ENCODE measurements at regions not wholly inside any gene's neighbourhood (a gene's known extent, or its start where the extent isn't known, plus 50 kb on each side); places are given as distances from the start of the nearest gene placed in this dataset.

GRCh38 chrX:5791721-5792120 lies 436.9 kb downstream of the NLGN4X start:
- no peak for TF ChIP-seq CTCF (IDR thresholded peaks at IDR 0.05; ENCODE audit: insufficient read depth, low read length, poor library complexity, severe bottlenecking)
- Histone ChIP-seq H3K36me3 (ENCODE audit: control insufficient read depth, insufficient read depth, low read length) (no peaks in the 10 kb centered on the region), H3K4me3 (replicated peaks; ENCODE audit: low read depth, low read length) (no peak overlapping the region), H3K27me3 (replicated peaks; ENCODE audit: control insufficient read depth, insufficient read depth, low read length) (no peaks in the 10 kb centered on the region)
- DNase-seq (ENCODE audit: extremely low read depth, insufficient read length): no peak

DNA sequence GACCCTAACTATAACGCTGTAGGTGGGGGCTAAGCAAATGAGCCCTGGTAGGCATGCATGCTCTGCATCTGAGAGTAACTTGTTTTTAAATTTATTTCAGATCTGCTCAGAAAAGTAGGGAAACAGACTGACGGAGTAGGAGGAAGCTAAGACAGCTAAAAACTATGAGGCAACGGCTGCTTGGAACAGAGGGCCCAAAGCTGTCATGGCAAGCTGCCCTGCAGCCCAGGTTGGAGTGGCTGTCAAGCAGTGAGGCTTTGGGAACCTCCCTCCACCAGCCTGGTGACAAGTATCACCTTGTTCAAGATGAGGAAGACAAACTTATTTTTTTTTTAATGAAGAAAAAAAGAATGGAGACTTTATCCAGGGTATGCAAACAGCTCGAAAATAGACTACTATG lies 439.8 kb downstream of the NLGN4X start:
- Histone ChIP-seq H3K4me3 (replicated peaks; ENCODE audit: low read depth, low read length) (no peak overlapping the region), H3K27me3 (replicated peaks; ENCODE audit: control insufficient read depth, insufficient read depth, low read length) (no peaks in the 10 kb centered on the region), H3K36me3 (ENCODE audit: control insufficient read depth, insufficient read depth, low read length) (no peaks in the 10 kb centered on the region)
- TF ChIP-seq CTCF (IDR thresholded peaks at IDR 0.05; ENCODE audit: insufficient read depth, low read length, poor library complexity, severe bottlenecking): no peak
- no peak for DNase-seq (ENCODE audit: extremely low read depth, insufficient read length)

GRCh38 chrX:5780821-5781220 lies 447.8 kb downstream of the NLGN4X start:
- Histone ChIP-seq H3K27me3 (replicated peaks; ENCODE audit: control insufficient read depth, insufficient read depth, low read length) (no peaks in the 10 kb centered on the region), H3K4me3 (replicated peaks; ENCODE audit: low read depth, low read length) (no peak overlapping the region), H3K36me3 (ENCODE audit: control insufficient read depth, insufficient read depth, low read length) (no peaks in the 10 kb centered on the region)
- DNase-seq (ENCODE audit: extremely low read depth, insufficient read length): no peak
- no peak for TF ChIP-seq CTCF (IDR thresholded peaks at IDR 0.05; ENCODE audit: insufficient read depth, low read length, poor library complexity, severe bottlenecking)

DNA sequence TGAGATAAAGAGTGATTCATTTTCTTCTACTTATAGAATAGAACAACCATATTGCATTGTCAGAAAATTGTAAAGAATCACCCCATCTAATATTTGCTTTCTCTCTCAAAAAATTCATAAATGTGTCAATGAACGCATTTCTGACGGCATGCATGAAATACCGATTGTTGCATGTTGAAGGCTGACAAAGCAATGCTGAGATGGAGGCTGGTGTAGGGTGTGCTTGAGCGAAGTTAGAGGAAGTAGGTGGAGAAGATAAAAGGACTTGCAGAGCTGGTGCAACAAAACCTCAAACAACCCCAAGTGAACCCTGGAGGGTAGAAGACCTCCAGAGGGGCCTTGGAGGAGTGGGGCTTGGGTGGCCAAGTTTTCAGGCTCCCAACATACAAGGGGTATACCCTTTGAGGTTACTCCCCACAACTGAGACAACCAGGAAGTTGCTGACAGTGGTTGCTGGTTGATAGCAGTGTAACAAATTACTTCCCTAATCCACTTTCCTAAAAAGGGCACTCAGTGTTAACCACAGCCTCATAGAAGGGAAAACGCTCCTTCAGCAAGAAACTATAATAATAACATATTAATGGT lies 452.7 kb downstream of the NLGN4X start:
- no peak for DNase-seq (ENCODE audit: extremely low read depth, insufficient read length)
- no peak overlapping the region for H3K4me3 ChIP-seq (replicated peaks; ENCODE audit: low read depth, low read length)
- TF ChIP-seq CTCF (IDR thresholded peaks at IDR 0.05; ENCODE audit: insufficient read depth, low read length, poor library complexity, severe bottlenecking): no peak

GRCh38 chrX:5774446-5774845 lies 454.2 kb downstream of the NLGN4X start:
- H3K27me3 ChIP-seq (replicated peaks; ENCODE audit: control insufficient read depth, insufficient read depth, low read length): no peaks in the 10 kb centered on the region
- no peak for TF ChIP-seq CTCF (IDR thresholded peaks at IDR 0.05; ENCODE audit: insufficient read depth, low read length, poor library complexity, severe bottlenecking)
- H3K36me3 ChIP-seq (ENCODE audit: control insufficient read depth, insufficient read depth, low read length): no peaks in the 10 kb centered on the region
- DNase-seq (ENCODE audit: extremely low read depth, insufficient read length): no peak
- H3K4me3 ChIP-seq (replicated peaks; ENCODE audit: low read depth, low read length): no peak overlapping the region

More for the DNA sequence above, 452.7 kb downstream of the NLGN4X start:
- Histone ChIP-seq H3K36me3 (ENCODE audit: control insufficient read depth, insufficient read depth, low read length) (no peaks in the 10 kb centered on the region), H3K27me3 (replicated peaks; ENCODE audit: control insufficient read depth, insufficient read depth, low read length) (no peaks in the 10 kb centered on the region)

- TF ChIP-seq CTCF (IDR thresholded peaks at IDR 0.05; ENCODE audit: insufficient read depth, low read length, poor library complexity, severe bottlenecking): no peak
- peak; percentile 1 for DNase-seq (ENCODE audit: extremely low read depth, insufficient read length)
Observed at GRCh38 chrX:5771441-5771840, 457.2 kb downstream of the NLGN4X start.

More at GRCh38 chrX:5771441-5771840, 457.2 kb downstream of the NLGN4X start:
- Histone ChIP-seq H3K4me3 (replicated peaks; ENCODE audit: low read depth, low read length) (no peak overlapping the region), H3K27me3 (replicated peaks; ENCODE audit: control insufficient read depth, insufficient read depth, low read length) (no peaks in the 10 kb centered on the region), H3K36me3 (ENCODE audit: control insufficient read depth, insufficient read depth, low read length) (no peaks in the 10 kb centered on the region)

Data from GM06990 (cell line).